NT2/D1 (cell line): ENCODE measurements at regions not wholly inside any gene's neighbourhood (a gene's known extent, or its start where the extent isn't known, plus 50 kb on each side); places are given as distances from the start of the nearest gene placed in this dataset.

Experiments used
- SUZ12 ChIP-seq: IDR thresholded peaks from 2 replicates; pipeline ENCODE4 v1.6.1; 2011; ENCODE audit not compliant: insufficient read length, insufficient read depth; ENCODE audit errors: extremely low read depth
- ZNF274 ChIP-seq: IDR thresholded peaks from 2 replicates; pipeline ENCODE4 v1.6.1; 2011; ENCODE audit warnings: mild to moderate bottlenecking, low read depth, low read length

GRCh38 chrX:20519146-20519545, 252.4 kb upstream of the RPS6KA3 start:
- no peak for TF ChIP-seq ZNF274
- TF ChIP-seq SUZ12, result no peak
